DLD1 (cell line): ENCODE measurements at regions not wholly inside any gene's neighbourhood (a gene's known extent, or its start where the extent isn't known, plus 50 kb on each side); places are given as distances from the start of the nearest gene placed in this dataset.

Source experiments
- in situ Hi-C: cut with HindIII; loops from 2 replicates; pipeline ENCODE4 v1.10.0; 2017; ENCODE audit warnings: low sequenced_read_pairs

GRCh38 chr20:63128956-63129355, 87.0 kb downstream of the YTHDF1 start:
- in situ Hi-C loops, result no loop called here

- in situ Hi-C loops, result no loop called here
These were observed 87.6 kb downstream of the YTHDF1 start for GRCh38 chr20:63128367-63128766.

- in situ Hi-C loops, result no loop called here
These were observed 88.1 kb downstream of the YTHDF1 start for GRCh38 chr20:63127700-63128364.

- in situ Hi-C loops, result no loop called here
These were observed 88.8 kb downstream of the YTHDF1 start for GRCh38 chr20:63126876-63127699.

- in situ Hi-C loops, result no loop called here
These were observed 89.9 kb downstream of the YTHDF1 start for GRCh38 chr20:63125838-63126601.

GRCh38 chr20:63125581-63125837, 90.4 kb downstream of the YTHDF1 start:
- in situ Hi-C loops, result no loop called here

GRCh38 chr20:63124782-63125580, 91.0 kb downstream of the YTHDF1 start:
- in situ Hi-C loops, result no loop called here

- in situ Hi-C loops, result no loop called here
These were observed 91.7 kb downstream of the YTHDF1 start for GRCh38 chr20:63124092-63124781.

GRCh38 chr20:63123331-63123741, 92.6 kb downstream of the YTHDF1 start:
- in situ Hi-C loops, result no loop called here

GRCh38 chr20:63122626-63123025, 93.3 kb downstream of the YTHDF1 start:
- in situ Hi-C loops, result no loop called here

- in situ Hi-C loops, result no loop called here
These were observed 94.1 kb downstream of the YTHDF1 start for GRCh38 chr20:63121749-63122405.

GRCh38 chr20:63121246-63121645, 94.7 kb downstream of the YTHDF1 start:
- in situ Hi-C loops, result no loop called here

GRCh38 chr20:63120808-63121090, 95.2 kb downstream of the YTHDF1 start:
- in situ Hi-C loops, result no loop called here

- in situ Hi-C loops, result no loop called here
These were observed 95.7 kb downstream of the YTHDF1 start for GRCh38 chr20:63119963-63120807.

- in situ Hi-C loops, result no loop called here
These were observed 96.6 kb downstream of the YTHDF1 start for GRCh38 chr20:63119121-63119962.

GRCh38 chr20:63118303-63119120, 97.4 kb downstream of the YTHDF1 start:
- in situ Hi-C loops, result no loop called here

GRCh38 chr20:63117661-63118302, 98.1 kb downstream of the YTHDF1 start:
- in situ Hi-C loops, result no loop called here
